Stimulated activated CD8-positive, alpha-beta memory T cell treated with anti-CD3 and anti-CD28 coated beads, Interleukin-4, amount 100 ng/mL, for 48 hours (primary cell): ENCODE measurements at regions not wholly inside any gene's neighbourhood (a gene's known extent, or its start where the extent isn't known, plus 50 kb on each side); places are given as distances from the start of the nearest gene placed in this dataset.

Source experiments
- DNase-seq: peaks from one replicate; pipeline ENCODE4 v3.0.0-alpha.2; 2020

- no peak for DNase-seq
These were observed 220.7 kb upstream of the DIO3 start for GRCh38 chr14:101340556-101340955.

- DNase-seq = no peak
These were observed 213.2 kb upstream of the DIO3 start for GRCh38 chr14:101347893-101348777.

GRCh38 chr14:101349108-101349507, 212.2 kb upstream of the DIO3 start:
- DNase-seq = no peak

- DNase-seq = no peak
These were observed 211.3 kb upstream of the DIO3 start for GRCh38 chr14:101350021-101350420.

- no peak for DNase-seq
These were observed 210.6 kb upstream of the DIO3 start for GRCh38 chr14:101350691-101351090.

GRCh38 chr14:101351146-101351545, 210.1 kb upstream of the DIO3 start:
- DNase-seq = no peak

- peak; percentile 3 for DNase-seq
These were observed 209.5 kb upstream of the DIO3 start for GRCh38 chr14:101351769-101352168.

GRCh38 chr14:101352567-101352966, 208.7 kb upstream of the DIO3 start:
- DNase-seq = peak; percentile 10

GRCh38 chr14:101353422-101353821, 207.9 kb upstream of the DIO3 start:
- peak; percentile 12 for DNase-seq

GRCh38 chr14:101354726-101355125, 206.6 kb upstream of the DIO3 start:
- DNase-seq = peak; percentile 2

GRCh38 chr14:101355284-101355683, 206.0 kb upstream of the DIO3 start:
- DNase-seq = peak; percentile 6

GRCh38 chr14:101357038-101357437, 204.3 kb upstream of the DIO3 start:
- no peak for DNase-seq

GRCh38 chr14:101357559-101358319, 203.6 kb upstream of the DIO3 start:
- no peak for DNase-seq

GRCh38 chr14:101358320-101359125, 202.8 kb upstream of the DIO3 start:
- no peak for DNase-seq

- DNase-seq = no peak
These were observed 201.9 kb upstream of the DIO3 start for GRCh38 chr14:101359221-101360053.

- no peak for DNase-seq
These were observed 201.0 kb upstream of the DIO3 start for GRCh38 chr14:101360054-101360911.

- DNase-seq = no peak
These were observed 200.3 kb upstream of the DIO3 start for GRCh38 chr14:101361044-101361443.

GRCh38 chr14:101361451-101362433, 199.6 kb upstream of the DIO3 start:
- no peak for DNase-seq

GRCh38 chr14:101362529-101363260, 198.6 kb upstream of the DIO3 start:
- DNase-seq = no peak
